GM19467 (cell line): ENCODE measurements at regions not wholly inside any gene's neighbourhood (a gene's known extent, or its start where the extent isn't known, plus 50 kb on each side); places are given as distances from the start of the nearest gene placed in this dataset.

ENCODE experiments used
- ATAC-seq: cut with Tn5 transposase; IDR thresholded peaks from one replicate; pipeline ENCODE4 v1.9.1; 2021; ENCODE audit warnings: mild to moderate bottlenecking, moderate library complexity; ENCODE audit not compliant: unreplicated experiment

DNA sequence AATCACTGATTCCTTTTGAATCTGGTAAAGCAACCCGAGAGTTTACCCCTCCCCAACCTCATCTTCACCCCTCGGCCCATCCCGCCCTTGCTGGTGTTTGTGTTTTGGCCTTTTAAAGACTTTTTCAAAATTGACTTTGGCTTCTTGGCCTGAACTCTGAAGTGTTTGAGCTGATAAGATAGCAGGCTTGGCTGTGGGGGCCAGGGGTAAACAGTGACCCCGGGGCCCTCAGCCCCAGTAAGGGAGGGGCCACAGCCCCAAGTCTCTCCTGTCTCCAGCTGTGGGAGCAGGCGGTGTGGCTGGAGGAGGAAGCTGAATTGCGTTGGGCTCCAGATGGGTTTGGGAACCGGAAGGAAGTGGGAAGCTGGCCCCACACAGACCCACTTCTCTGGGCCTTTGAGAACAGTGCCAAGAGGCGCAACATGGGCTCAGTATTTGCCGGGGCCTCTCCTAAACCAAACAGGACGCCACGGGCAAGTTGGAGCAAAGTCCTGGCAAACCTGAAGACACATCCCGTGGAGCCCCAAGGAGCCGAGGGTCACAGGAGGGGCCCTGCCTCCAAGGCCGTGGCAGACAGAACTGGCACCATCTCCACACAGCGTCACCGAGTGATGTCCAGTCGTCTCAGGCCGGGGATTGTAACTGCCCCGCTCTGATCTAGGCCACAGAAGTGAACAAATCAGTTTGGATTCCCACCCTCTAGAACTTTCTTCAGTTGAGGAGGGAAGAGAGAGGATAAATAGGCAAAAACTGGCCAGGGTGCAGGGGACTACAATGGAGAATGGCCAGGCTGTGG is 54.3 kb upstream of the PTPN1 start:
- ATAC-seq, result no peak

DNA sequence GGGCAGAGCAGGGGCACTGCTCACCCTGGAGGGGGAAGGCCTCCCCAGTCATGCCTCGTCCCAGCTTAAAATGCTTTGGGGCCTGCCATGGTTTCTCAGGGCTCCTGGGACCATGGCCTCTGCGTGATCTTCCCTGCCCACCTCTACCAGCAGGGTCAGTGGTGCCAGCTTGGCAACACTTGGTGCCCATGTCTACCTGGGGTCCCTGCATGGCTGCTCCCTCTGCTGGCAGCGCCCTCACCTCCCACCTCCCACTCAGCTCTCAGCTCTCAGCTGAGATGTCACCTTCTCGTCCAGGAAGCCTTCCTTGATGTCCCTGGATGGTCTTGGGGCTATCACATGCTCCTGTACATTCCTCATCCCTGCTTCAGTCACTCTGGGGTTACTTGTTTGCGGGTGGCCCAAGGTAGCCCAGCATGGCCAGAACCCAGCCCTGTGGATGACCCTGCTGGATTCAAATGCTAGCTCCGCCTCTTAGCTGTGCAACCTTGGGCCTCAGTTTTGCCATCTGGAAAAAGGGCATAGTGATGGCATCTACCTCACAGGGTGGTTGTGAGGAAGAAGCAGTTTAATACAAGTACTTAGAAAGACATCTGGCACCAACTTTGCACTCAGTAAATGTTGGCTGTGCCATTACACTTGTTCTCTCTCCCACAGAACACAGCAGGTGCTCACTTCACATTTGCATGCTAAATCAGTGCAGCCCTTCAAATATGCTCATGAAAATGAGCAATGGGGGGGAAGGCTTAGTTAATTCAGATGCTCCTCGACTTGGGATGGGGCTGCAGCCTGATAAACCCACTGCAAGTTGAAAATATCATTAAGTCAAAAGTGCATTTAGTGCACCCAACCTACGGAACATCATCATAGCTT is 53.5 kb upstream of the PTPN1 start:
- no peak for ATAC-seq

GRCh38 chr20:50459124-50459918 is 50.9 kb upstream of the PTPN1 start:
- ATAC-seq, result no peak

DNA sequence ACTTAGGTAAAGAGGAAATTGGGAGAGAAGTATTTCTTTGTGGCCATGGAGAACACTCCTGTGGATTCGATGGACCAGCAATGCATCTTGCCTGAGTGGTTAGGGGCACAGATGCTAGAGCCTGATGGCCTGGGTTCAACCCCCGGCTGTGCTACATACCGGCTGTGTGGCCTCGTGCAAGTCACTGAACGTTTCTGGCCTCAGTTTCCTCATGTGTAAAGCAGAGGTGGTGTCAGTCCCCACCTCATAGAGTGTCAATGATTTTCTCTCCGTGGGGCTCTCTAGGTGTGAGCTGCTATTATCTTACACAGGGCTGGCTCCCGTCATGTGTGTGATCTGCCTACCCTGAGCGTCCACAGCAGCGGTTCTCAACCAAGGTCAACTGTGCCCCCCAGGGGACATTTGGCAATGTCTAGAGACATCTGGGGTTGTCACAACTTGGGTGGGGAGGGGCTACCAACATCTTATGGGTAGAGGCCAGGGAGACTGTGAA is 50.0 kb upstream of the PTPN1 start:
- ATAC-seq, result no peak
